ENCODE measurements at regions not wholly inside any gene's neighbourhood (a gene's known extent, or its start where the extent isn't known, plus 50 kb on each side); places are given as distances from the start of the nearest gene placed in this dataset.

DNA sequence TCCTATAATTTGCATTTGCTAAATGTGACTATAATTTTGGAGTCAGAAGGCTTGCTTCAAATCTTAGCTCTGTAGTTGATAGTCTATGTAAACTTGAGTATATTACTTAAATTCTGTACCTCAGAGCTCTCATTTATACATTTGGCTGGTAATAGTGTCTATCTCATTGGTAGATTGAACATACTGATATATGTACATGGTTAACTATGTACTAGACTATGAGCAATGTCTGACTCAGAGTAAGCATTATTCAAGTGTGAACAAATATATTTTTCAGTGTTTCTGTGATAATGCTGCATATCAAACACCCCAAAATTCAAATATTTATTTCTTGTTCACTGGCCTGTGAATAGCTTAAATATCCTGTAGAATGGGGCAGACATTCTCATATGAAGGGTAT, 1568.9 kb upstream of the PABPC4L start:
- no peak for DNase-seq

DNA sequence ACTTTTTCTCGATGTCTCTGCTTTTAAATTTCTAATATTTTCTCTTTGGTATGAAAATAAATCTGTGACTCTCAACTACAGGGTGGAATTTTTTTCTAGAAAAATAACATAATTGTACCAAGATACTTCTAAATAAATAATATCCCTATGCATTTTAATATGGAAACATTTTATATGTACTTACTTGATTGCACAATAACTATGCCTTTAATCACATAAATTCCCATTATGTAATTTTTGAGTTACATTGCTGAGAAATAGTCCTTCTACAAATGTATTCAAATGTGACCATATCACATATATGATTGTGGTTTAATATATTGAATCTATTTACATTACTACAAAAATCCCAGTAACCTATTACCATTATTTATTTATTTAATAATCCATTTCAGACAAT, 1543.3 kb upstream of the PABPC4L start:
- DNase-seq = no peak

DNA sequence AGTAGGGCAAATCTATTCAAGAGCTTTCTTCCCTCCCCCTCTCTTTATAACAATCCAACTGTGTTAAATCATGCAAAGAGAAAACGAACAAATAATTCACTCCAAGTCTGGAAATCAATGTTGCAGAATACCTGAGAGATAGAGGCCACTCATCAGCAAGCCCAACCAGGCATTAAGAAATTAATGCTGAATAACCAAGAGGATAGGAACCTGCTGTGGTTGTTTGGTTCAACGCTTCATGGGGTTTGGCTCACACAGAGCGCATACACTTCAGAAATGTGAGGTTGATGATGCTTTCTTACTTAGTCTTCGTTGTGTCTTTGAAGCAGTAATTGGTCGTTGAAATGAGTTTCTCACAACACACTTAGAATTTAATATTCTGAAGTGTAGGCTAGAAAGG, 1540.0 kb upstream of the PABPC4L start:
- DNase-seq = no peak

DNA sequence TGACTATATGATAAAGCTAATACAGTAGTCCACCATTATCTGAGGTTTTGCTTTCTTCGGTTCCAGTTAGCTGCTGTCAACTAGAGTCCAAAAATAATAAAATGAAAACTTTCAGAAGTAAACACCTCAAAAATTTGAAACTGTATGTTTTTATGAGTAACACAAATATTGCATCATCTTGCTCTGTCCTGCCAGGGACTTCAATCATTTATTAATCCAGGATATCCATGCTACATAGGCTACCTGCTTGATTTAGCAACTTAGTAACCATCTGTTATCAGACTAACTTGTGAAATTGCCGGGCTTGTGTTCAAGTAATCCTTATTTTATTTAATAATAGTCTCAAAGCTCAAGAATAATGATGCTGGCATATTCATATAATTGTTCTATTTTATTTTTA, 1537.8 kb upstream of the PABPC4L start:
- no peak for DNase-seq

DNA sequence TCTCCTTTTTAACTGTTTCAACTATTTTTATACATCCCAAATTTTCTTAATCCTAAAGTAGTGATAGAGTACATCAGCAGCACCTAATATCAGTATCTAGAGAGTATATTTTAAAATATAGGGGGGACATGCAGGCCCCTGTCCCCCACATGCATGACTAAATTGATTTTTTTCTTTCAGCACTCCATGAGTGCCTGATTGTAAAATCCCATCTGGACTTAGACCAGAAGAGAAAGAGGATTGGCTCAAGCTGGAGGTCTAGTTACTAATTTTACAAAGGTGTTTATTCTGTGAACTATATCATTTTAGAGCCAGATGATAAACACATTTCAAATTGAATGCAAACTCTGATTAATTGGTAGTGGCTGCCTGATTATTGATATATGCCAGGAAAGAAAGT, 1533.9 kb upstream of the PABPC4L start:
- DNase-seq = no peak

- DNase-seq = no peak
Observed at GRCh38 chr4:135732448-135732847, 1530.9 kb upstream of the PABPC4L start.

DNA sequence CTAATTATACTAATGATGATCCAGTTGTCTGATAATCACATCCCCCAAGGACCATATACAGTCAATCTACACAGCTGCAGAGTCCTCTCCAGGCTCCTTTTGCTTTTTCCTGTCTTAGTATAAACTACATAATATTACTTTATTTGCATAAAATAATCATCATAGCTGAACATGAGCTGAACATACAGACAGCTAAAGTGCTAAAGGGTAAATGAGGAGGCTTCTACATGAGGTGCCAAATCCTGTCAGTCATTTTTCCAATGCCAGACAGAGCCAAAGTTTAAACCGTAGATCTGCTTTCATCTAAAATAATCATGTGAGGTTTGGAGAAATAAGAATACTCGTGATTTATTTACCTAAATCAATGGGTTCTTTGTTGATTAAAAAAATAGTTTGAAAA, 1530.1 kb upstream of the PABPC4L start:
- no peak for DNase-seq

GRCh38 chr4:135724421-135724820, 1522.8 kb upstream of the PABPC4L start:
- no peak for DNase-seq

DNA sequence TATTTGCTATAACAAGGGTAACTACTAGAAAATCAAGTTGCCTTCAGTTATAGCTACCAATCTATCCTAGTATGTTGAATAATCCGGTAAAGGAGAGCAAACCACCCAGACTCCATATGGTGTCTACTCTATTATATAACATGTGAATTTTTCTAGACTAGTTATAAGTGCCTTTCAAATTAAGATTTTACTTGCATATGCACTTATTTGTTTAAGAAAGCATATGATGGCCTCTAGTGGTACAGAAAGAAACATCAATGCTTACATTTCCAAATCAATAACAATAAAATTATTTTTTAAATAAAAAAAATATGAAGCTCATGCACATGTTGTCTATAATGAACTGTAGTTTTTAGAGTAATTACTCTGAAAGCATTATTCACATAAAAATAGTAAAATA, 1516.4 kb upstream of the PABPC4L start:
- peak; percentile 0 for DNase-seq

DNA sequence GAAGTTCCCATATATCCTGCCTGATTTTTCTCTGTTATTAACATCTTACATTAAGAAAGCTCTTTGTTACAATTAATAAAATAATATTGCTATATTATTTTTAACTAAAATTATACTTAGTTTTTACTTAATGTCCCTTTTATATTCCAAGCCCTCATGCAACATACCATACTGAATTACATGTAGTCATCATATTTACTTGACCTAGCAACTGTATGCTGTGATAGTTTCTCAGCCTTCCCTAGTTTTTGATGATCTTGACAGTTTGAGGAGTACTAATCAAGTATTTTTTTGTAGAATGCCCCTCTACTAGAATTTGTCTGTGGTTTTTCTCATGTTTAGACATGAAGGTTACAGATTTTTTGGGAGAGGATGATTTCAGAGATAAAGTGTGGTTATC, 1503.8 kb upstream of the PABPC4L start:
- DNase-seq = no peak

DNA sequence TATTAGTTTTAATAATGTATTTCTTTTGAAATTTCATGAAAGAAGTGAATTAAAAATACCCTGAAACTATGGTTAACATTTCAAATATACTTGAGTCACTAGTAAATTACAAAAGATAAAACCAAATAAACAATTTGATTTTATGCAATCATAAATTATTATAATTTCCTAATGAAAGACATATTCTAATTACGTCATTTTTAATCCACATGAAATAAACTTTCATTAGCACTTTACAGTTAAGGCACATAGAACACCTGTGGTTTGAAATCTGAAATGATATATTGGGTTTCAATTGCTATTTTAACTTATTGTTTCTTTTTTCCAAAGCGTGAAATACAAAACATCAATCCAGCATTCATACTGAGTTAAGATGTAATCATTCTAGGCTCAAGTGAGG, 1492.5 kb upstream of the PABPC4L start:
- DNase-seq = no peak

GRCh38 chr4:135684001-135684400, 1482.4 kb upstream of the PABPC4L start:
- DNase-seq = no peak

DNA sequence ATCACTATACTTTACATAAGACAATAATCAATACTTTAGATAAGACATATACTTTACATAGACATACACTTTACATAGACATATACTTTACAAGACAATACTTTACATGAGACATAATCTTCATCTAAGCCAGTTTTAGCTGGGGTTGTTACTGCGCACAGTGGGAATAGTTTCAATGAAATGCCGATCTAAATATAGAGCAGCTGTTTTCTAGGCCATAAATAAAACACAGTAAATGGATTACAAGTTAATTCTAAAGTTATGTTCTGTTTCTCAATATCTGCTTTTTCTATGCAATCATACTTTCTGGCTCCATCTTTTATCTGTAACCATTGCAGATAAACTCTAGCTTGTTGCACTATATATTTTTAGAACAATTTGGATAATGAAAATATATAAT, 1470.6 kb upstream of the PABPC4L start:
- DNase-seq = no peak

- DNase-seq = no peak
Observed at GRCh38 chr4:135670548-135670947, 1469.0 kb upstream of the PABPC4L start.

Data from hematopoietic multipotent progenitor cell treated with erythropoietin and hydrocortisone succinate and interleukin-3 and kit ligand, for 4 days (in vitro differentiated cells).